Esophagus muscularis mucosa (tissue), 4 donors: ENCODE measurements at regions not wholly inside any gene's neighbourhood (a gene's known extent, or its start where the extent isn't known, plus 50 kb on each side); places are given as distances from the start of the nearest gene placed in this dataset.

ENCODE experiments used
- CTCF ChIP-seq, 3 experiments: fragments of 200-600 bp in 2 of 3; fragments of 450-650 bp in 1 of 3; sonication (generic) in 2 of 3; IDR thresholded peaks; one replicate each; pipeline ENCODE4 v1.5.1; 2017 to 2019; ENCODE audit warnings: antibody characterized with exemption in 3 of 3, mild to moderate bottlenecking in 2 of 3, moderate library complexity in 1 of 3
- EP300 ChIP-seq: sonication (generic); formaldehyde crosslinking; IDR thresholded peaks from one replicate; pipeline ENCODE4 v1.6.1; 2017; ENCODE audit warnings: antibody characterized with exemption
- POLR2A ChIP-seq: fragments of 450-650 bp; IDR thresholded peaks from one replicate; pipeline ENCODE4 v1.6.1; 2017; ENCODE audit warnings: antibody characterized with exemption, moderate library complexity, mild to moderate bottlenecking, low read depth
- POLR2AphosphoS5 ChIP-seq, 2 donors: sonication (generic); formaldehyde crosslinking; IDR thresholded peaks; one replicate each; pipeline ENCODE4 v1.6.1; 2017; ENCODE audit warnings: antibody characterized with exemption in 2 of 2

- TF ChIP-seq CTCF (IDR thresholded peaks at IDR 0.05) (no peak), POLR2A (no peak), POLR2AphosphoS5 (IDR thresholded peaks at IDR 0.05) (no peak), EP300 (no peak)
These were observed 455.6 kb upstream of the ACVR2A start for GRCh38 chr2:147389218-147389617.
